ENCODE measurements at regions not wholly inside any gene's neighbourhood (a gene's known extent, or its start where the extent isn't known, plus 50 kb on each side); places are given as distances from the start of the nearest gene placed in this dataset.

DNA sequence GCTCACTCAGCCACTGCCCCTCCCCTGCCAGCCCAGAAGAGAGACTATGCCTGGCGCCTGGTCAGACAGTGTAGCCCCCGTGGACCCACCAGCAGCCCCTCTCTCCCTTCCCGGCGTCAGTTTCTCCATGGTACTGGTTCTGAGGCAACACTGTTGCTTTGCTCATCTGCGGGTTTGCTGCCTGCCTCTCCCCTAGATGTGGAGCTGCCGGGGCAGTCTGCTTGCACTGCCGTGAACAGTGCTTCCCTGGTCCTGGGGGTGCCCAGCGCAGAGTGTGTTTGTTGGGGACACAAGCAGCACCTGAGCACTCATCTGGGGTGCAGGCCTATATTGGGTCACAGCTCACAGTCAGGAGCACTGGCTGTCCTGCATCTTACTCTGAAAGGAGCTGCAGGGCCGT, 309.9 kb downstream of the NDUFA10 start:
- TF ChIP-seq, protein P1, sequence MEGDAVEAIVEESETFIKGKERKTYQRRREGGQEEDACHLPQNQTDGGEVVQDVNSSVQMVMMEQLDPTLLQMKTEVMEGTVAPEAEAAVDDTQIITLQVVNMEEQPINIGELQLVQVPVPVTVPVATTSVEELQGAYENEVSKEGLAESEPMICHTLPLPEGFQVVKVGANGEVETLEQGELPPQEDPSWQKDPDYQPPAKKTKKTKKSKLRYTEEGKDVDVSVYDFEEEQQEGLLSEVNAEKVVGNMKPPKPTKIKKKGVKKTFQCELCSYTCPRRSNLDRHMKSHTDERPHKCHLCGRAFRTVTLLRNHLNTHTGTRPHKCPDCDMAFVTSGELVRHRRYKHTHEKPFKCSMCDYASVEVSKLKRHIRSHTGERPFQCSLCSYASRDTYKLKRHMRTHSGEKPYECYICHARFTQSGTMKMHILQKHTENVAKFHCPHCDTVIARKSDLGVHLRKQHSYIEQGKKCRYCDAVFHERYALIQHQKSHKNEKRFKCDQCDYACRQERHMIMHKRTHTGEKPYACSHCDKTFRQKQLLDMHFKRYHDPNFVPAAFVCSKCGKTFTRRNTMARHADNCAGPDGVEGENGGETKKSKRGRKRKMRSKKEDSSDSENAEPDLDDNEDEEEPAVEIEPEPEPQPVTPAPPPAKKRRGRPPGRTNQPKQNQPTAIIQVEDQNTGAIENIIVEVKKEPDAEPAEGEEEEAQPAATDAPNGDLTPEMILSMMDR (IDR thresholded peaks at IDR 0.05): no peak
- TF ChIP-seq POLR2A (IDR thresholded peaks at IDR 0.05): no peak
